ENCODE measurements at regions not wholly inside any gene's neighbourhood (a gene's known extent, or its start where the extent isn't known, plus 50 kb on each side); places are given as distances from the start of the nearest gene placed in this dataset.

- BruUV-seq (replicated peaks): no TSS peak
- Histone ChIP-seq H2AFZ (replicated peaks; ENCODE audit: low read length, poor library complexity) (no peak overlapping the region), H4K91ac (ENCODE audit: insufficient read depth, low read depth, low read length) (no peak overlapping the region), H2AK5ac (ENCODE audit: low read depth, low read length) (no peak overlapping the region), H4K5ac (ENCODE audit: low read depth, low read length) (no peak overlapping the region), H3K18ac (ENCODE audit: low read depth, low read length) (no peak overlapping the region), H2BK120ac (ENCODE audit: low read depth, low read length) (no peak overlapping the region), H2AK9ac (replicated peaks; ENCODE audit: low read depth, low read length, poor library complexity) (no peak overlapping the region), H4K8ac (ENCODE audit: low read depth in 2 of 2, low read length in 2 of 2) (no peak overlapping the region), H3K27me3 (ENCODE audit: control insufficient read depth, insufficient read depth, low read length) (no peaks in the 10 kb centered on the region), H3K9me1 (ENCODE audit: insufficient read depth, low read length) (no peaks in the 10 kb centered on the region), H3K4ac (ENCODE audit: low read depth, low read length) (no peak overlapping the region), H3K36me3 (ENCODE audit: control insufficient read depth, insufficient read depth, low read length) (no peaks in the 10 kb centered on the region), H2BK15ac (ENCODE audit: low read depth, low read length) (no peak overlapping the region), H3K9ac (ENCODE audit: low read depth, low read length) (no peak overlapping the region), H3K79me1 (ENCODE audit: low read depth in 1 of 2, low read length in 2 of 2) (no peaks in the 10 kb centered on the region), H4K20me1 (ENCODE audit: insufficient read depth, low read length) (no peaks in the 10 kb centered on the region), H3K4me1 (ENCODE audit: control insufficient read depth, insufficient read depth, low read length) (no peaks in the 10 kb centered on the region), H3K4me2 (ENCODE audit: low read depth, low read length) (no peak overlapping the region), H3K23ac (ENCODE audit: low read depth, low read length) (no peak overlapping the region), H3K56ac (ENCODE audit: extremely low read depth, insufficient read depth, low read length) (no peak overlapping the region), H3K9me3 (ENCODE audit: control insufficient read depth, insufficient read depth, low read length) (no peaks in the 10 kb centered on the region), H2BK5ac (ENCODE audit: low read depth, low read length, poor library complexity, severe bottlenecking) (no peak overlapping the region), H3K27ac (ENCODE audit: insufficient read depth, low read length) (no peak overlapping the region), H3K14ac (replicated peaks; ENCODE audit: low read depth, low read length) (no peak overlapping the region), H3K4me3 (ENCODE audit: insufficient read depth, low read depth, low read length) (no peak overlapping the region), H2BK20ac (ENCODE audit: low read depth, low read length) (no peak overlapping the region)
- CTCF ChIA-PET: no interaction called here
- no peak for DNase-seq
- WGBS, 2 experiments (ENCODE audit: extremely low coverage in 2 of 2, insufficient read length in 1 of 2): 67% methylated on average over 1 of the region's 3 CpGs; no CpG with 5 or more reads in 1 of the 2 experiments
- dilution Hi-C loops (cut with HindIII; ENCODE audit: low sequenced_read_pairs, unreplicated experiment): no loop called here
- TF ChIP-seq MAZ (IDR thresholded peaks at IDR 0.05; ENCODE audit: borderline replicate concordance, low read depth, low read length) (no peak), MXI1 (IDR thresholded peaks at IDR 0.05; ENCODE audit: borderline replicate concordance, low read depth, low read length) (no peak), ELK1 (IDR thresholded peaks at IDR 0.05; ENCODE audit: borderline replicate concordance, low read depth, low read length) (no peak), CEBPB (IDR thresholded peaks at IDR 0.05; ENCODE audit: low read depth, low read length) (no peak), CTCF (conservative IDR thresholded peaks at IDR 0.05; ENCODE audit: low read depth, low read length) (no peak), CHD1 (IDR thresholded peaks at IDR 0.05; ENCODE audit: low read depth, low read length) (no peak), SMC3 (IDR thresholded peaks at IDR 0.05; ENCODE audit: low read depth, low read length) (no peak), RFX5 (IDR thresholded peaks at IDR 0.05; ENCODE audit: low read depth, low read length) (no peak), BHLHE40 (IDR thresholded peaks at IDR 0.05; ENCODE audit: low read depth, low read length) (no peak), NFE2L2 (IDR thresholded peaks at IDR 0.05; ENCODE audit: low read depth, low read length) (no peak), USF2 (IDR thresholded peaks at IDR 0.05; ENCODE audit: low read depth, low read length) (no peak), RAD21 (IDR thresholded peaks at IDR 0.05; ENCODE audit: low read length) (no peak), MAFK (IDR thresholded peaks at IDR 0.05; ENCODE audit: low read depth, low read length) (no peak), POLR2A (IDR thresholded peaks at IDR 0.05; ENCODE audit: low read depth, low read length) (no peak), RCOR1 (IDR thresholded peaks at IDR 0.05; ENCODE audit: insufficient replicate concordance, low read length) (no peak), FOS (IDR thresholded peaks at IDR 0.05; ENCODE audit: low read depth, low read length) (no peak)
- in situ Hi-C loops (cut with MboI; ENCODE audit: low sequenced_read_pairs): no loop called here
- intact Hi-C loops (cut with micrococcal nuclease): no loop called here
- ATAC-seq (ENCODE audit: low read depth): no peak
- POLR2A ChIA-PET (ENCODE audit: unreplicated experiment): no interaction called here
Measured at GRCh38 chr4:178970433-178971140, 1528.3 kb upstream of the AGA start.

Data from IMR-90 (cell line).